ENCODE measurements at regions not wholly inside any gene's neighbourhood (a gene's known extent, or its start where the extent isn't known, plus 50 kb on each side); places are given as distances from the start of the nearest gene placed in this dataset.

GRCh38 chr7:41000042-41000441 is 702.8 kb downstream of the INHBA start:
- H3K4me3 ChIP-seq (ENCODE audit: low read depth, low read length, poor library complexity, severe bottlenecking) = no peak overlapping the region
- H3K27ac ChIP-seq (ENCODE audit: low read depth, low read length, poor library complexity, severe bottlenecking) = no peak overlapping the region
- no peak for TF ChIP-seq CTCF (conservative IDR thresholded peaks at IDR 0.05; ENCODE audit: low read length)
- no peak for TF ChIP-seq EZH2phosphoT487 (IDR thresholded peaks at IDR 0.05; ENCODE audit: borderline replicate concordance, low read depth, low read length)
- no peaks in the 10 kb centered on the region for H3K4me1 ChIP-seq (ENCODE audit: insufficient read depth, low read length, poor library complexity, severe bottlenecking)
- DNase-seq (ENCODE audit: low spot score) = no peak
- no peaks in the 10 kb centered on the region; the same call in 1 of the 2 replicates for H3K36me3 ChIP-seq (ENCODE audit: insufficient read depth, low read length)
- no peak overlapping the region for H2AFZ ChIP-seq (ENCODE audit: low read length)
- H4K20me1 ChIP-seq (ENCODE audit: insufficient read depth, low read length) = no peaks in the 10 kb centered on the region
- ChIA-PET POLR2A (interaction anchor here (1.2 kb wide), 1 partner anchor 11 kb away, joined by 3 read pairs; no protein-coding TSS in a partner anchor), CTCF (ENCODE audit: unreplicated experiment) (no interaction called here)
- intact Hi-C loops (cut with micrococcal nuclease; ENCODE audit: unreplicated experiment) = no loop called here
- no peaks in the 10 kb centered on the region for H3K9me3 ChIP-seq (ENCODE audit: low read length)
- H3K9me2 ChIP-seq (ENCODE audit: insufficient read depth, low read length) = no peaks in the 10 kb centered on the region
- BruUV-seq (replicated peaks) = no TSS peak
- H3K79me2 ChIP-seq (ENCODE audit: insufficient read depth, low read depth, low read length) = no peaks in the 10 kb centered on the region
- no peak overlapping the region for H3K4me2 ChIP-seq (ENCODE audit: low read length)

GRCh38 chr7:40996233-40996677 is 706.6 kb downstream of the INHBA start:
- Histone ChIP-seq H3K36me3 (ENCODE audit: insufficient read depth, low read length) (no peaks in the 10 kb centered on the region), H3K9me2 (ENCODE audit: insufficient read depth, low read length) (no peaks in the 10 kb centered on the region), H3K27ac (ENCODE audit: low read depth, low read length, poor library complexity, severe bottlenecking) (no peak overlapping the region), H3K4me2 (ENCODE audit: low read length) (no peak overlapping the region), H3K4me1 (ENCODE audit: insufficient read depth, low read length, poor library complexity, severe bottlenecking) (no peaks in the 10 kb centered on the region), H2AFZ (ENCODE audit: low read length) (no peak overlapping the region), H4K20me1 (ENCODE audit: insufficient read depth, low read length) (no peaks in the 10 kb centered on the region), H3K9me3 (ENCODE audit: low read length) (no peaks in the 10 kb centered on the region), H3K79me2 (ENCODE audit: insufficient read depth, low read depth, low read length) (no peaks in the 10 kb centered on the region), H3K4me3 (ENCODE audit: low read depth, low read length, poor library complexity, severe bottlenecking) (no peak overlapping the region)
- no TSS peak for BruUV-seq (replicated peaks)
- CTCF ChIA-PET (ENCODE audit: unreplicated experiment) = no interaction called here
- TF ChIP-seq EZH2phosphoT487 (IDR thresholded peaks at IDR 0.05; ENCODE audit: borderline replicate concordance, low read depth, low read length) = no peak
- TF ChIP-seq CTCF (conservative IDR thresholded peaks at IDR 0.05; ENCODE audit: low read length) = no peak
- intact Hi-C loops (cut with micrococcal nuclease; ENCODE audit: unreplicated experiment) = no loop called here
- POLR2A ChIA-PET = no interaction called here
- DNase-seq (ENCODE audit: low spot score) = no peak

GRCh38 chr7:40990841-40991240 is 712.0 kb downstream of the INHBA start:
- intact Hi-C loops (cut with micrococcal nuclease; ENCODE audit: unreplicated experiment) = no loop called here
- Histone ChIP-seq H3K36me3 (ENCODE audit: insufficient read depth, low read length) (no peaks in the 10 kb centered on the region), H4K20me1 (ENCODE audit: insufficient read depth, low read length) (no peaks in the 10 kb centered on the region), H3K9me3 (ENCODE audit: low read length) (no peaks in the 10 kb centered on the region), H3K4me2 (ENCODE audit: low read length) (no peak overlapping the region), H3K4me1 (ENCODE audit: insufficient read depth, low read length, poor library complexity, severe bottlenecking) (no peaks in the 10 kb centered on the region), H2AFZ (ENCODE audit: low read length) (no peak overlapping the region), H3K27ac (ENCODE audit: low read depth, low read length, poor library complexity, severe bottlenecking) (no peak overlapping the region), H3K4me3 (ENCODE audit: low read depth, low read length, poor library complexity, severe bottlenecking) (no peak overlapping the region), H3K9me2 (ENCODE audit: insufficient read depth, low read length) (no peaks in the 10 kb centered on the region), H3K79me2 (ENCODE audit: insufficient read depth, low read depth, low read length) (no peaks in the 10 kb centered on the region)
- POLR2A ChIA-PET = no interaction called here
- CTCF ChIA-PET (ENCODE audit: unreplicated experiment) = no interaction called here
- BruUV-seq (replicated peaks) = no TSS peak
- no peak for DNase-seq (ENCODE audit: low spot score)
- TF ChIP-seq CTCF (conservative IDR thresholded peaks at IDR 0.05; ENCODE audit: low read length) (no peak), EZH2phosphoT487 (IDR thresholded peaks at IDR 0.05; ENCODE audit: borderline replicate concordance, low read depth, low read length) (no peak)
